ENCODE measurements at regions not wholly inside any gene's neighbourhood (a gene's known extent, or its start where the extent isn't known, plus 50 kb on each side); places are given as distances from the start of the nearest gene placed in this dataset.

GRCh38 chr2:64258566-64258965 is 114.3 kb upstream of the PELI1 start:
- TF ChIP-seq POLR2AphosphoS5 (IDR thresholded peaks at IDR 0.05; ENCODE audit: low read depth, low read length) (no peak), TAF1 (IDR thresholded peaks at IDR 0.05; ENCODE audit: low read depth, low read length) (no peak), POLR2A (IDR thresholded peaks at IDR 0.05; ENCODE audit: low read depth, low read length) (no peak), SPI1 (IDR thresholded peaks at IDR 0.05; ENCODE audit: low read depth, low read length) (no peak), PAX5 (IDR thresholded peaks at IDR 0.05; ENCODE audit: insufficient read depth, low read length, severe bottlenecking) (no peak), POU2F2 (IDR thresholded peaks at IDR 0.05; ENCODE audit: low read depth, low read length) (no peak)
